GM23338 (cell line): ENCODE measurements at regions not wholly inside any gene's neighbourhood (a gene's known extent, or its start where the extent isn't known, plus 50 kb on each side); places are given as distances from the start of the nearest gene placed in this dataset.

Experiments
- ATAC-seq: fragments of 200-7000 bp; cut with Tn5 transposase; 3 replicates; pipeline ENCODE4 v1.9.1; 2020
- DNase-seq: peaks from one replicate; pipeline ENCODE4 v3.0.0-alpha.2; 2015; ENCODE audit warnings: low spot score
- H2AFZ ChIP-seq: fragments of 200-600 bp; sonication (generic); 2 replicates; pipeline ENCODE4 v1.8.0; 2016; ENCODE audit warnings: antibody characterized with exemption, mild to moderate bottlenecking, moderate library complexity
- H3F3A ChIP-seq: fragments of 200-600 bp; sonication (generic); replicated peaks from 2 replicates; pipeline ENCODE4 v1.8.0; 2017; ENCODE audit warnings: antibody characterized with exemption, mixed run types, low read depth
- H3K27ac ChIP-seq: fragments of 200-600 bp; sonication (generic); 2 replicates; pipeline ENCODE4 v1.6.1; 2016; ENCODE audit warnings: low read depth
- H3K27me3 ChIP-seq: fragments of 200-600 bp; sonication (generic); 2 replicates; pipeline ENCODE4 v1.8.0; 2016; ENCODE audit warnings: mild to moderate bottlenecking, mixed run types, moderate library complexity; ENCODE audit not compliant: insufficient read depth
- H3K36me3 ChIP-seq: fragments of 200-600 bp; sonication (generic); 2 replicates; pipeline ENCODE4 v1.8.0; 2016; ENCODE audit warnings: mild to moderate bottlenecking; ENCODE audit not compliant: insufficient read depth
- H3K4me1 ChIP-seq: fragments of 200-600 bp; sonication (generic); 2 replicates; pipeline ENCODE4 v1.8.0; 2016; ENCODE audit warnings: mild to moderate bottlenecking, moderate library complexity; ENCODE audit not compliant: insufficient read depth
- H3K4me2 ChIP-seq: fragments of 200-600 bp; sonication (generic); 2 replicates; pipeline ENCODE4 v1.7.1; 2017; ENCODE audit warnings: mixed run types
- H3K4me3 ChIP-seq: fragments of 200-600 bp; sonication (generic); 2 replicates; pipeline ENCODE4 v1.6.1; 2016; ENCODE audit warnings: mixed run types
- H3K79me2 ChIP-seq: fragments of 200-600 bp; sonication (generic); replicated peaks from 2 replicates; pipeline ENCODE4 v1.8.0; 2017; ENCODE audit warnings: mild to moderate bottlenecking; ENCODE audit not compliant: insufficient read depth
- H3K9me2 ChIP-seq: fragments of 200-600 bp; sonication (generic); 2 replicates; pipeline ENCODE4 v1.8.0; 2017; ENCODE audit not compliant: insufficient read depth
- H4K20me1 ChIP-seq: fragments of 200-600 bp; sonication (generic); replicated peaks from 2 replicates; pipeline ENCODE4 v1.8.0; 2017; ENCODE audit warnings: mild to moderate bottlenecking; ENCODE audit not compliant: insufficient read depth
- H3K27ac Mint-ChIP-seq: 2 replicates; pipeline ENCODE4 v1.8.0; 2020; ENCODE audit warnings: inconsistent platforms, mild to moderate bottlenecking, moderate library complexity, mixed read lengths
- H3K27me3 Mint-ChIP-seq: 3 replicates; pipeline ENCODE4 v1.8.0; 2022; ENCODE audit warnings: low read depth, mild to moderate bottlenecking, moderate library complexity, mixed read lengths, inconsistent platforms; ENCODE audit not compliant: insufficient read depth, poor library complexity
- H3K36me3 Mint-ChIP-seq: 3 replicates; pipeline ENCODE4 v1.8.0; 2021; ENCODE audit warnings: low read depth, mild to moderate bottlenecking, inconsistent platforms, moderate library complexity, mixed read lengths
- H3K4me1 Mint-ChIP-seq: 3 replicates; pipeline ENCODE4 v1.8.0; 2020; ENCODE audit warnings: mild to moderate bottlenecking, inconsistent platforms, mixed read lengths
- H3K4me3 Mint-ChIP-seq: 3 replicates; pipeline ENCODE4 v1.8.0; 2021; ENCODE audit warnings: moderate library complexity, mild to moderate bottlenecking, inconsistent platforms, mixed read lengths
- H3K9me3 Mint-ChIP-seq: 3 replicates; pipeline ENCODE4 v1.8.0; 2020; ENCODE audit warnings: moderate library complexity, mild to moderate bottlenecking, inconsistent platforms, mixed read lengths
- CREB1 ChIP-seq: fragments of 250-450 bp; sonication (Bioruptor Pico); IDR thresholded peaks from 2 replicates; pipeline ENCODE4 v1.5.0; 2020; ENCODE audit warnings: low read depth, mild to moderate bottlenecking, moderate library complexity
- JUNB ChIP-seq: IDR thresholded peaks from one replicate; pipeline ENCODE4 v1.6.1; 2016; ENCODE audit warnings: antibody characterized with exemption; ENCODE audit not compliant: unreplicated experiment
- POLR2AphosphoS5 ChIP-seq: IDR thresholded peaks from 2 replicates; pipeline ENCODE4 v1.6.1; 2016; ENCODE audit warnings: antibody characterized with exemption, low read depth
- ZNF331 ChIP-seq: fragments of 250-450 bp; sonication (Bioruptor Pico); IDR thresholded peaks from 2 replicates; pipeline ENCODE4 v1.5.0; 2020; ENCODE audit warnings: low read depth, mild to moderate bottlenecking, moderate library complexity
- ZNF462 ChIP-seq: fragments of 250-450 bp; sonication (Bioruptor Pico); IDR thresholded peaks from 2 replicates; pipeline ENCODE4 v1.5.0; 2020; ENCODE audit warnings: mild to moderate bottlenecking, moderate library complexity
- TF ChIP-seq, protein P1 (sequence below): IDR thresholded peaks from one replicate; pipeline ENCODE4 v1.6.1; 2018; ENCODE audit warnings: antibody characterized with exemption; ENCODE audit not compliant: unreplicated experiment
- TF ChIP-seq, protein P2 (sequence below): IDR thresholded peaks from 2 replicates; pipeline ENCODE4 v1.6.1; 2016; ENCODE audit warnings: antibody characterized with exemption

DNA sequence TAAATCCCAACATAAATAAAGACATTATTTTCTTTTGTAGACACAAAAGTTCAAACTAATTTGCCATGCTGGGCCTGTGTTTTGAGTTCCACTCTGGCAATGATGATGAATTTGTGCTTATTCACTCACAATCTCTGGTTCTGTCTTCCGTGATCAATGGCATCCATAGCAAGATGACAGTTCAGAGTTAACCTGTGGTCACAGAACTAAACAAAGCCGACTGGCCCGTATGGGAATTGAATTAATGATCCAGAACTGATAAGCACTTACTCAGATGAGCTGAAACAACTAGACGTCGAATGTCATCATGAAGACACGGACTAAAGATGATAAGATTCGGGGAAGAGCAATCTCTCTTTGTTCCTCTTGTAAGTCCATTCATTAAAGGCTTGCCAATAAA is 81.6 kb downstream of the CAPZA3 start (continued):
- no peak for TF ChIP-seq ZNF462 (CRISPR knock-in tag)
- TF ChIP-seq ZNF331, result no peak

- Histone ChIP-seq H3F3A (no peaks in the 10 kb centered on the region), H3K27me3 (no peaks in the 10 kb centered on the region), H3K4me3 (no peak overlapping the region), H3K79me2 (no peaks in the 10 kb centered on the region), H2AFZ (no peak overlapping the region), H3K27ac (no peak overlapping the region), H4K20me1 (no peaks in the 10 kb centered on the region), H3K36me3 (no peaks in the 10 kb centered on the region), H3K9me2 (no peaks in the 10 kb centered on the region), H3K4me2 (no peak overlapping the region), H3K4me1 (no peaks in the 10 kb centered on the region)
- H3K27ac Mint-ChIP-seq, result no peak overlapping the region
- peaks cover 2% of the 10 kb centered on the region; the same call in 2 of the 3 replicates for H3K36me3 Mint-ChIP-seq
- H3K4me1 Mint-ChIP-seq, result no peaks in the 10 kb centered on the region
- peaks cover 2% of the 10 kb centered on the region for H3K9me3 Mint-ChIP-seq
- ATAC-seq, result no peak
- H3K27me3 Mint-ChIP-seq, result no peaks in the 10 kb centered on the region
- no peak for DNase-seq
- H3K4me3 Mint-ChIP-seq, result no peak overlapping the region
- TF ChIP-seq, protein P1, sequence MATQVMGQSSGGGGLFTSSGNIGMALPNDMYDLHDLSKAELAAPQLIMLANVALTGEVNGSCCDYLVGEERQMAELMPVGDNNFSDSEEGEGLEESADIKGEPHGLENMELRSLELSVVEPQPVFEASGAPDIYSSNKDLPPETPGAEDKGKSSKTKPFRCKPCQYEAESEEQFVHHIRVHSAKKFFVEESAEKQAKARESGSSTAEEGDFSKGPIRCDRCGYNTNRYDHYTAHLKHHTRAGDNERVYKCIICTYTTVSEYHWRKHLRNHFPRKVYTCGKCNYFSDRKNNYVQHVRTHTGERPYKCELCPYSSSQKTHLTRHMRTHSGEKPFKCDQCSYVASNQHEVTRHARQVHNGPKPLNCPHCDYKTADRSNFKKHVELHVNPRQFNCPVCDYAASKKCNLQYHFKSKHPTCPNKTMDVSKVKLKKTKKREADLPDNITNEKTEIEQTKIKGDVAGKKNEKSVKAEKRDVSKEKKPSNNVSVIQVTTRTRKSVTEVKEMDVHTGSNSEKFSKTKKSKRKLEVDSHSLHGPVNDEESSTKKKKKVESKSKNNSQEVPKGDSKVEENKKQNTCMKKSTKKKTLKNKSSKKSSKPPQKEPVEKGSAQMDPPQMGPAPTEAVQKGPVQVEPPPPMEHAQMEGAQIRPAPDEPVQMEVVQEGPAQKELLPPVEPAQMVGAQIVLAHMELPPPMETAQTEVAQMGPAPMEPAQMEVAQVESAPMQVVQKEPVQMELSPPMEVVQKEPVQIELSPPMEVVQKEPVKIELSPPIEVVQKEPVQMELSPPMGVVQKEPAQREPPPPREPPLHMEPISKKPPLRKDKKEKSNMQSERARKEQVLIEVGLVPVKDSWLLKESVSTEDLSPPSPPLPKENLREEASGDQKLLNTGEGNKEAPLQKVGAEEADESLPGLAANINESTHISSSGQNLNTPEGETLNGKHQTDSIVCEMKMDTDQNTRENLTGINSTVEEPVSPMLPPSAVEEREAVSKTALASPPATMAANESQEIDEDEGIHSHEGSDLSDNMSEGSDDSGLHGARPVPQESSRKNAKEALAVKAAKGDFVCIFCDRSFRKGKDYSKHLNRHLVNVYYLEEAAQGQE, result no peak
- TF ChIP-seq POLR2AphosphoS5 (no peak), CREB1 (CRISPR knock-in tag) (no peak), ZNF331 (no peak), JUNB (no peak)
- TF ChIP-seq, protein P2, sequence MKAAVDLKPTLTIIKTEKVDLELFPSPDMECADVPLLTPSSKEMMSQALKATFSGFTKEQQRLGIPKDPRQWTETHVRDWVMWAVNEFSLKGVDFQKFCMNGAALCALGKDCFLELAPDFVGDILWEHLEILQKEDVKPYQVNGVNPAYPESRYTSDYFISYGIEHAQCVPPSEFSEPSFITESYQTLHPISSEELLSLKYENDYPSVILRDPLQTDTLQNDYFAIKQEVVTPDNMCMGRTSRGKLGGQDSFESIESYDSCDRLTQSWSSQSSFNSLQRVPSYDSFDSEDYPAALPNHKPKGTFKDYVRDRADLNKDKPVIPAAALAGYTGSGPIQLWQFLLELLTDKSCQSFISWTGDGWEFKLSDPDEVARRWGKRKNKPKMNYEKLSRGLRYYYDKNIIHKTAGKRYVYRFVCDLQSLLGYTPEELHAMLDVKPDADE, result no peak
Observed at GRCh38 chr12:18823461-18823860, 85.5 kb downstream of the CAPZA3 start.
